PC-3 (cell line): ENCODE measurements at regions not wholly inside any gene's neighbourhood (a gene's known extent, or its start where the extent isn't known, plus 50 kb on each side); places are given as distances from the start of the nearest gene placed in this dataset.
"Not testable (repeated sequence)": the region's sequence is repeated elsewhere in the genome, so short reads cannot be mapped to it uniquely, and the experiment has no call there.

ENCODE experiments used
- ATAC-seq: fragments of 200-7000 bp; cut with Tn5 transposase; 2 replicates; pipeline ENCODE4 v1.9.1; 2020; ENCODE audit warnings: mild to moderate bottlenecking, moderate library complexity
- BruUV-seq: library from RNA; stranded (reverse); fragments of 400-500 nt; replicated peaks from 2 replicates; lab custom pipeline; 2021; lab: Mats Ljungman, UMichigan
- CTCF ChIA-PET: fragments of 300-600 bp; sonication (Branson Sonifier 250); formaldehyde crosslinking; loops from one replicate; lab custom pipeline; 2022; ENCODE audit warnings: antibody characterized with exemption; lab: Charles Lee
- POLR2A ChIA-PET: fragments of 300-600 bp; sonication (Branson Sonifier 250); formaldehyde crosslinking; loops from one replicate; lab custom pipeline; 2022; ENCODE audit warnings: antibody characterized with exemption; ENCODE audit not compliant: unreplicated experiment; lab: Charles Lee
- DNase-seq: peaks from one replicate; pipeline ENCODE4 v3.0.0-alpha.2; 2015
- H2AFZ ChIP-seq: fragments of 300-600 bp; sonication (generic); 2 replicates; pipeline ENCODE4 v1.6.0; 2016; ENCODE audit warnings: antibody characterized with exemption, low read length
- H3F3A ChIP-seq: fragments of 300-600 bp; sonication (generic); one replicate; pipeline ENCODE4 v1.6.0; 2017; ENCODE audit warnings: antibody characterized with exemption, low read length, control low read depth, mild to moderate bottlenecking; ENCODE audit not compliant: unreplicated experiment
- H3K27ac ChIP-seq: fragments of 300-600 bp; sonication (generic); 2 replicates; pipeline ENCODE4 v1.5.1; 2016; ENCODE audit warnings: mild to moderate bottlenecking, low read length
- H3K27me3 ChIP-seq: fragments of 300-600 bp; sonication (generic); 2 replicates; pipeline ENCODE4 v1.6.1; 2016; ENCODE audit warnings: low read length, mixed read lengths
- H3K36me3 ChIP-seq: fragments of 300-600 bp; sonication (generic); 2 replicates; pipeline ENCODE4 v1.6.1; 2016; ENCODE audit warnings: low read depth, mixed run types, low read length, mixed read lengths
- H3K4me1 ChIP-seq: fragments of 300-600 bp; sonication (generic); 2 replicates; pipeline ENCODE4 v1.5.1; 2016; ENCODE audit warnings: low read length; ENCODE audit not compliant: insufficient read depth
- H3K4me2 ChIP-seq: fragments of 300-600 bp; sonication (generic); 2 replicates; pipeline ENCODE4 v1.6.0; 2016; ENCODE audit warnings: low read length
- H3K4me3 ChIP-seq: fragments of 300-600 bp; sonication (generic); 2 replicates; pipeline ENCODE4 v1.5.1; 2016; ENCODE audit warnings: mild to moderate bottlenecking, low read length, mixed read lengths
- H3K79me2 ChIP-seq: fragments of 300-600 bp; sonication (generic); 2 replicates; pipeline ENCODE4 v1.6.1; 2017; ENCODE audit warnings: low read length, mixed read lengths
- H3K9ac ChIP-seq: fragments of 300-600 bp; sonication (generic); 2 replicates; pipeline ENCODE4 v1.6.0; 2016; ENCODE audit warnings: mild to moderate bottlenecking, low read length
- H3K9me2 ChIP-seq: fragments of 300-600 bp; sonication (generic); replicated peaks from 2 replicates; pipeline ENCODE4 v1.6.1; 2016; ENCODE audit warnings: mixed run types, low read length, mixed read lengths
- H3K9me3 ChIP-seq: fragments of 300-600 bp; sonication (generic); 2 replicates; pipeline ENCODE4 v1.6.1; 2016; ENCODE audit warnings: low read length, mixed read lengths
- H4K20me1 ChIP-seq: fragments of 300-600 bp; sonication (generic); 2 replicates; pipeline ENCODE4 v1.6.1; 2016; ENCODE audit warnings: low read length, mixed read lengths
- CTCF ChIP-seq: fragments of 300-600 bp; sonication (generic); conservative IDR thresholded peaks from 2 replicates; pipeline ENCODE4 v1.5.1; 2017; ENCODE audit warnings: antibody characterized with exemption, low read depth, mild to moderate bottlenecking, low read length
- EZH2 ChIP-seq: fragments of 300-600 bp; sonication (generic); IDR thresholded peaks from one replicate; pipeline ENCODE4 v1.6.1; 2017; ENCODE audit warnings: antibody characterized with exemption, mild to moderate bottlenecking, low read length; ENCODE audit not compliant: unreplicated experiment
- EZH2phosphoT487 ChIP-seq: fragments of 300-600 bp; sonication (generic); IDR thresholded peaks from 2 replicates; pipeline ENCODE4 v1.6.1; 2018; ENCODE audit warnings: mild to moderate bottlenecking, antibody characterized with exemption, low read length, borderline replicate concordance
- intact Hi-C: fragments of 100-400 bp; cut with micrococcal nuclease; formaldehyde crosslinking; loops from 2 replicates; pipeline ENCODE4 v1.9.0; 2023

- no TSS peak for BruUV-seq
- intact Hi-C loops, result no loop called here
Measured at GRCh38 chrX:1750267-1750666, 135.4 kb downstream of the ASMT start.

GRCh38 chrX:1751781-1752180 lies 136.9 kb downstream of the ASMT start:
- Histone ChIP-seq H3K4me1 (no peaks in the 10 kb centered on the region), H3K4me3 (no peak overlapping the region), H3K27ac (no peak overlapping the region), H3K79me2 (no peaks in the 10 kb centered on the region), H2AFZ (no peak overlapping the region), H3K9me3 (no peaks in the 10 kb centered on the region), H3F3A (no peaks in the 10 kb centered on the region), H3K4me2 (no peak overlapping the region), H4K20me1 (no peaks in the 10 kb centered on the region), H3K27me3 (peaks cover 26% of the 10 kb centered on the region), H3K9ac (no peak overlapping the region), H3K9me2 (no peaks in the 10 kb centered on the region), H3K36me3 (no peaks in the 10 kb centered on the region)
- no peak for ATAC-seq
- intact Hi-C loops, result no loop called here
- CTCF ChIA-PET, result no interaction called here
- BruUV-seq, result no TSS peak
- POLR2A ChIA-PET, result no interaction called here
- no peak for DNase-seq
- TF ChIP-seq CTCF (no peak), EZH2phosphoT487 (no peak), EZH2 (no peak)

More at GRCh38 chrX:1750267-1750666, 135.4 kb downstream of the ASMT start:
- DNase-seq (no peak), ATAC-seq (no peak)
- no peak overlapping the region for H2AFZ ChIP-seq
- H3K27me3 ChIP-seq, result peaks cover 28% of the 10 kb centered on the region
- no peaks in the 10 kb centered on the region for H3F3A ChIP-seq
- ChIA-PET POLR2A (no interaction called here), CTCF (no interaction called here)
- no peaks in the 10 kb centered on the region for H3K9me3 ChIP-seq
- no peaks in the 10 kb centered on the region for H3K36me3 ChIP-seq
- H3K4me3 ChIP-seq, result no peak overlapping the region
- H4K20me1 ChIP-seq, result no peaks in the 10 kb centered on the region
- no peak overlapping the region for H3K9ac ChIP-seq
- no peak overlapping the region for H3K27ac ChIP-seq
- H3K4me1 ChIP-seq, result no peaks in the 10 kb centered on the region
- no peak overlapping the region for H3K4me2 ChIP-seq
- H3K79me2 ChIP-seq, result no peaks in the 10 kb centered on the region
- no peak for TF ChIP-seq EZH2
- TF ChIP-seq CTCF, result no peak
- TF ChIP-seq EZH2phosphoT487, result no peak
- no peaks in the 10 kb centered on the region for H3K9me2 ChIP-seq

DNA sequence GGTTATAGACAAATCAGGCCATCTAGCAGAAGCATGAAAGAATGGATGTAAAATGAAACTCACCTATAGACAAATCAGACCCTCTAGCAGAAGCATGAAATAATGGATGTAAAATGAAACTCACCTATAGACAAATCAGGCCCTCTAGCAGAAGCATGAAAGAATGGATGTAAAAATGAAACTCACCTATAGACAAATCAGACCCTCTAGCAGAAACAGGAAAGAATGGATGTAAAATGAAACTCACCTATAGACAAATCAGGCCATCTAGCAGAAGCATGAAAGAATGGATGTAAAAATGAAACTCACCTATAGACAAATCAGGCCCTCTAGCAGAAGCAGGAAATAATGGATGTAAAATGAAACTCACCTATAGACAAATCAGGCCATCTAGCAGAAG lies 137.9 kb downstream of the ASMT start:
- H3K4me2 ChIP-seq, BruUV-seq, H3K4me3 ChIP-seq, ATAC-seq, intact Hi-C loops, H4K20me1 ChIP-seq, H3K9ac ChIP-seq, H3K79me2 ChIP-seq, H3F3A ChIP-seq, H3K9me3 ChIP-seq, H3K4me1 ChIP-seq, H3K27ac ChIP-seq, H2AFZ ChIP-seq, POLR2A ChIA-PET, H3K9me2 ChIP-seq, H3K36me3 ChIP-seq, CTCF ChIA-PET, DNase-seq: not testable (repeated sequence)
- H3K27me3 ChIP-seq, result peaks cover 26% of the 10 kb centered on the region
